Activated CD4-positive, alpha-beta T cell treated with anti-CD3 and anti-CD28 coated beads, Interleukin-2, amount 10 ng/mL, durations not matched to agents 24 days and 14 days (primary cell): ENCODE measurements at regions not wholly inside any gene's neighbourhood (a gene's known extent, or its start where the extent isn't known, plus 50 kb on each side); places are given as distances from the start of the nearest gene placed in this dataset.
A peak's percentile ranks its signal among the peaks of the same experiment; 100 is the strongest.

Experiments used
- DNase-seq: peaks from one replicate; pipeline ENCODE4 v3.0.0; 2022
- H3K27ac Mint-ChIP-seq: one replicate; pipeline ENCODE4 v1.8.0; 2022; ENCODE audit warnings: mild to moderate bottlenecking, mixed read lengths
- H3K27me3 Mint-ChIP-seq: one replicate; pipeline ENCODE4 v1.8.0; 2022; ENCODE audit warnings: mixed read lengths
- H3K36me3 Mint-ChIP-seq: one replicate; pipeline ENCODE4 v1.8.0; 2022; ENCODE audit warnings: low read depth, mild to moderate bottlenecking, mixed read lengths
- H3K4me1 Mint-ChIP-seq: one replicate; pipeline ENCODE4 v1.8.0; 2021; ENCODE audit warnings: mixed read lengths
- H3K4me3 Mint-ChIP-seq: one replicate; pipeline ENCODE4 v1.8.0; 2022; ENCODE audit warnings: mild to moderate bottlenecking, moderate library complexity, mixed read lengths
- H3K9me3 Mint-ChIP-seq: one replicate; pipeline ENCODE4 v1.8.0; 2021; ENCODE audit warnings: mixed read lengths
- intact Hi-C: fragments of 100-400 bp; cut with micrococcal nuclease; formaldehyde crosslinking; loops from one replicate; pipeline ENCODE4 v1.15.1; 2023

- H3K27me3 Mint-ChIP-seq = peaks cover 1% of the 10 kb centered on the region
- peaks cover 2% of the 10 kb centered on the region for H3K36me3 Mint-ChIP-seq
- H3K27ac Mint-ChIP-seq = no peak overlapping the region
- peaks cover 18% of the 10 kb centered on the region for H3K4me1 Mint-ChIP-seq
- intact Hi-C loops = no loop called here
- H3K9me3 Mint-ChIP-seq = peaks cover 2% of the 10 kb centered on the region
- no peak overlapping the region for H3K4me3 Mint-ChIP-seq
- no peak for DNase-seq
These were observed 133.6 kb upstream of the SLC45A1 start for GRCh38 chr1:8184301-8184700.

GRCh38 chr1:8182034-8182761, 135.7 kb upstream of the SLC45A1 start:
- peak overlapping the region; percentile 82 for H3K27ac Mint-ChIP-seq
- peak overlapping the region; percentile 50 for H3K4me3 Mint-ChIP-seq
- intact Hi-C loops = loop anchor here (1.0 to 2.0 kb wide), 3 partner anchors 13 to 85 kb away; no protein-coding TSS in a partner anchor
- H3K9me3 Mint-ChIP-seq = peaks cover 12% of the 10 kb centered on the region
- peaks cover 4% of the 10 kb centered on the region for H3K36me3 Mint-ChIP-seq
- peaks cover 3% of the 10 kb centered on the region for H3K27me3 Mint-ChIP-seq
- H3K4me1 Mint-ChIP-seq = peaks cover 18% of the 10 kb centered on the region
- DNase-seq = peak; percentile 83

- no peak for DNase-seq
- Mint-ChIP-seq H3K4me3 (no peak overlapping the region), H3K27me3 (peaks cover 3% of the 10 kb centered on the region), H3K36me3 (peaks cover 4% of the 10 kb centered on the region), H3K9me3 (peaks cover 12% of the 10 kb centered on the region), H3K4me1 (peaks cover 18% of the 10 kb centered on the region), H3K27ac (no peak overlapping the region)
- intact Hi-C loops = no loop called here
These were observed 138.7 kb upstream of the SLC45A1 start for GRCh38 chr1:8179132-8179793.

GRCh38 chr1:8176279-8176678, 141.6 kb upstream of the SLC45A1 start:
- H3K27me3 Mint-ChIP-seq = peaks cover 3% of the 10 kb centered on the region
- no peak overlapping the region for H3K4me3 Mint-ChIP-seq
- H3K36me3 Mint-ChIP-seq = peaks cover 4% of the 10 kb centered on the region
- peaks cover 12% of the 10 kb centered on the region for H3K9me3 Mint-ChIP-seq
- no peak overlapping the region for H3K27ac Mint-ChIP-seq
- H3K4me1 Mint-ChIP-seq = no peaks in the 10 kb centered on the region
- intact Hi-C loops = no loop called here
- no peak for DNase-seq

GRCh38 chr1:8174807-8175206, 143.1 kb upstream of the SLC45A1 start:
- Mint-ChIP-seq H3K36me3 (peaks cover 4% of the 10 kb centered on the region), H3K4me1 (peaks cover 2% of the 10 kb centered on the region), H3K9me3 (peaks cover 12% of the 10 kb centered on the region), H3K4me3 (no peak overlapping the region), H3K27me3 (peaks cover 3% of the 10 kb centered on the region), H3K27ac (no peak overlapping the region)
- intact Hi-C loops = no loop called here
- DNase-seq = no peak

GRCh38 chr1:8171751-8172464, 145.8 kb upstream of the ERRFI1 start:
- Mint-ChIP-seq H3K4me3 (no peak overlapping the region), H3K9me3 (no peaks in the 10 kb centered on the region), H3K36me3 (no peaks in the 10 kb centered on the region), H3K27ac (no peak overlapping the region), H3K4me1 (peaks cover 18% of the 10 kb centered on the region), H3K27me3 (no peaks in the 10 kb centered on the region)
- intact Hi-C loops = no loop called here
- DNase-seq = no peak

- Mint-ChIP-seq H3K27ac (peak overlapping the region; percentile 87), H3K4me3 (no peak overlapping the region), H3K9me3 (no peaks in the 10 kb centered on the region), H3K27me3 (no peaks in the 10 kb centered on the region), H3K36me3 (no peaks in the 10 kb centered on the region), H3K4me1 (peaks cover 24% of the 10 kb centered on the region)
- DNase-seq = peak; percentile 63
- intact Hi-C loops = no loop called here
These were observed 144.1 kb upstream of the ERRFI1 start for GRCh38 chr1:8170059-8170835.

- DNase-seq = peak; percentile 86
- Mint-ChIP-seq H3K36me3 (no peaks in the 10 kb centered on the region), H3K27me3 (no peaks in the 10 kb centered on the region), H3K9me3 (no peaks in the 10 kb centered on the region), H3K27ac (peak overlapping the region; percentile 87), H3K4me3 (peak overlapping the region; percentile 48), H3K4me1 (peaks cover 24% of the 10 kb centered on the region)
- intact Hi-C loops = loop anchor here (1.0 to 5.0 kb wide), 2 partner anchors 13 to 72 kb away; no protein-coding TSS in a partner anchor
These were observed 143.4 kb upstream of the ERRFI1 start for GRCh38 chr1:8169364-8170058.

- no peaks in the 10 kb centered on the region for H3K9me3 Mint-ChIP-seq
- H3K27me3 Mint-ChIP-seq = peaks cover 3% of the 10 kb centered on the region
- H3K4me1 Mint-ChIP-seq = peaks cover 24% of the 10 kb centered on the region
- no peak for DNase-seq
- H3K4me3 Mint-ChIP-seq = no peak overlapping the region
- H3K27ac Mint-ChIP-seq = no peak overlapping the region
- H3K36me3 Mint-ChIP-seq = no peaks in the 10 kb centered on the region
- intact Hi-C loops = loop anchor here (5.0 kb wide), 1 partner anchor 71 kb away; no protein-coding TSS in a partner anchor
These were observed 141.8 kb upstream of the ERRFI1 start for GRCh38 chr1:8167936-8168335.

- no peak for DNase-seq
- peaks cover 9% of the 10 kb centered on the region for H3K27me3 Mint-ChIP-seq
- intact Hi-C loops = loop anchor here (5.0 kb wide), 1 partner anchor 69 kb away; no protein-coding TSS in a partner anchor
- H3K9me3 Mint-ChIP-seq = no peaks in the 10 kb centered on the region
- no peaks in the 10 kb centered on the region for H3K36me3 Mint-ChIP-seq
- H3K4me3 Mint-ChIP-seq = no peak overlapping the region
- H3K27ac Mint-ChIP-seq = no peak overlapping the region
- H3K4me1 Mint-ChIP-seq = peaks cover 27% of the 10 kb centered on the region
These were observed 140.3 kb upstream of the ERRFI1 start for GRCh38 chr1:8166406-8166805.

GRCh38 chr1:8165595-8166360, 139.7 kb upstream of the ERRFI1 start:
- no peaks in the 10 kb centered on the region for H3K36me3 Mint-ChIP-seq
- no peak for DNase-seq
- peaks cover 9% of the 10 kb centered on the region for H3K27me3 Mint-ChIP-seq
- H3K4me3 Mint-ChIP-seq = no peak overlapping the region
- H3K27ac Mint-ChIP-seq = peak overlapping the region; percentile 58
- peaks cover 27% of the 10 kb centered on the region for H3K4me1 Mint-ChIP-seq
- no peaks in the 10 kb centered on the region for H3K9me3 Mint-ChIP-seq
- intact Hi-C loops = loop anchor here (5.0 kb wide), 1 partner anchor 68 kb away; no protein-coding TSS in a partner anchor

- Mint-ChIP-seq H3K4me3 (no peak overlapping the region), H3K27me3 (peaks cover 9% of the 10 kb centered on the region), H3K36me3 (no peaks in the 10 kb centered on the region), H3K9me3 (no peaks in the 10 kb centered on the region), H3K27ac (no peak overlapping the region), H3K4me1 (peaks cover 24% of the 10 kb centered on the region)
- DNase-seq = no peak
- intact Hi-C loops = loop anchor here (5.0 kb wide), 1 partner anchor 67 kb away; no protein-coding TSS in a partner anchor
These were observed 138.6 kb upstream of the ERRFI1 start for GRCh38 chr1:8164670-8165069.
